ENCODE measurements at regions not wholly inside any gene's neighbourhood (a gene's known extent, or its start where the extent isn't known, plus 50 kb on each side); places are given as distances from the start of the nearest gene placed in this dataset.

DNA sequence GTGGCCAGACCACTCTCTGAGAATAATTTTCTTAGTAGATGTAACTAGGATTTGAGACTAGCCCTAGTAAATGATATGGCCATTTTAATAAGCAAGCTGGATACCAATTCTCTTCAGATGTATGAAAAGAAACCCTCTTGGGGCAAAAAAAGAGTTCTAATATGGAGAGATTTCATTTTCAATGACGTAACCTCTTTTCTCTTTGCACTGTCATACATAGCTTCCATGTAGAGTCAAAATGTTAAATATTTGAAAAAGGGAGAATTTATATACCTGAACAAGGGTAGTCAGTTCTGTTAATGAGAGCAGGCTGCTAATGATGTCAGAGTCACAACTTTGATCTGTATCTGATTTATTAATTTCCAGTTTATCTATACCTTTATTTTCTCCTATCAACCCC, 120.0 kb downstream of the KBTBD8 start:
- TF ChIP-seq EZH2phosphoT487 (IDR thresholded peaks at IDR 0.05; ENCODE audit: borderline replicate concordance): no peak
- TF ChIP-seq, protein P1, sequence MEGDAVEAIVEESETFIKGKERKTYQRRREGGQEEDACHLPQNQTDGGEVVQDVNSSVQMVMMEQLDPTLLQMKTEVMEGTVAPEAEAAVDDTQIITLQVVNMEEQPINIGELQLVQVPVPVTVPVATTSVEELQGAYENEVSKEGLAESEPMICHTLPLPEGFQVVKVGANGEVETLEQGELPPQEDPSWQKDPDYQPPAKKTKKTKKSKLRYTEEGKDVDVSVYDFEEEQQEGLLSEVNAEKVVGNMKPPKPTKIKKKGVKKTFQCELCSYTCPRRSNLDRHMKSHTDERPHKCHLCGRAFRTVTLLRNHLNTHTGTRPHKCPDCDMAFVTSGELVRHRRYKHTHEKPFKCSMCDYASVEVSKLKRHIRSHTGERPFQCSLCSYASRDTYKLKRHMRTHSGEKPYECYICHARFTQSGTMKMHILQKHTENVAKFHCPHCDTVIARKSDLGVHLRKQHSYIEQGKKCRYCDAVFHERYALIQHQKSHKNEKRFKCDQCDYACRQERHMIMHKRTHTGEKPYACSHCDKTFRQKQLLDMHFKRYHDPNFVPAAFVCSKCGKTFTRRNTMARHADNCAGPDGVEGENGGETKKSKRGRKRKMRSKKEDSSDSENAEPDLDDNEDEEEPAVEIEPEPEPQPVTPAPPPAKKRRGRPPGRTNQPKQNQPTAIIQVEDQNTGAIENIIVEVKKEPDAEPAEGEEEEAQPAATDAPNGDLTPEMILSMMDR (conservative IDR thresholded peaks at IDR 0.05; ENCODE audit: low read length): no peak
